ENCODE measurements at regions not wholly inside any gene's neighbourhood (a gene's known extent, or its start where the extent isn't known, plus 50 kb on each side); places are given as distances from the start of the nearest gene placed in this dataset.

DNA sequence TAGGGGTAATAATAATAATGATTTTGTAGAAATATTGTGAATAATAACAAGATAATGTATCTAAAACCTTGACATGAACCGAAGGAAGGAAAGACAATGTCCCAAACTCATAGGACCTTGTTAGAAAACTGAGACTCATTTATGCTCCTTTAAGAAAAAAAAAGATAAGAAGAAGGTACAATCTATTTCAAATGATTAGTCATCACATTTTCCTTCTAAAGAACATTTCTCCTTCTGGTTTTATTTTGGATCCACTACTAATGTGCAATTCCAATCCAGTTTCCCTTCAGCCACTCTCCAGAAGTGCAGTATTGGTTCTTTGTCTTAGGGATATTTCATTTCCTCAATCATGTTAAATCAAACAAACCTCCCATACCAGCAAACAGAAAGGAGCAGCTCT, 526.7 kb downstream of the FUT8 start:
- TF ChIP-seq, protein P1, sequence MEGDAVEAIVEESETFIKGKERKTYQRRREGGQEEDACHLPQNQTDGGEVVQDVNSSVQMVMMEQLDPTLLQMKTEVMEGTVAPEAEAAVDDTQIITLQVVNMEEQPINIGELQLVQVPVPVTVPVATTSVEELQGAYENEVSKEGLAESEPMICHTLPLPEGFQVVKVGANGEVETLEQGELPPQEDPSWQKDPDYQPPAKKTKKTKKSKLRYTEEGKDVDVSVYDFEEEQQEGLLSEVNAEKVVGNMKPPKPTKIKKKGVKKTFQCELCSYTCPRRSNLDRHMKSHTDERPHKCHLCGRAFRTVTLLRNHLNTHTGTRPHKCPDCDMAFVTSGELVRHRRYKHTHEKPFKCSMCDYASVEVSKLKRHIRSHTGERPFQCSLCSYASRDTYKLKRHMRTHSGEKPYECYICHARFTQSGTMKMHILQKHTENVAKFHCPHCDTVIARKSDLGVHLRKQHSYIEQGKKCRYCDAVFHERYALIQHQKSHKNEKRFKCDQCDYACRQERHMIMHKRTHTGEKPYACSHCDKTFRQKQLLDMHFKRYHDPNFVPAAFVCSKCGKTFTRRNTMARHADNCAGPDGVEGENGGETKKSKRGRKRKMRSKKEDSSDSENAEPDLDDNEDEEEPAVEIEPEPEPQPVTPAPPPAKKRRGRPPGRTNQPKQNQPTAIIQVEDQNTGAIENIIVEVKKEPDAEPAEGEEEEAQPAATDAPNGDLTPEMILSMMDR (IDR thresholded peaks at IDR 0.05): no peak
- no peak for TF ChIP-seq POLR2AphosphoS5 (IDR thresholded peaks at IDR 0.05)
